Neural cell (in vitro differentiated cells): ENCODE measurements at regions not wholly inside any gene's neighbourhood (a gene's known extent, or its start where the extent isn't known, plus 50 kb on each side); places are given as distances from the start of the nearest gene placed in this dataset.

Experiments used
- H2AFZ ChIP-seq: fragments of 200-600, 300-800 bp; sonication (generic), shearing (Covaris generic); 2 replicates; pipeline ENCODE4 v1.6.0; 2014; ENCODE audit warnings: low read depth, mild to moderate bottlenecking, antibody characterized with exemption, low read length, moderate library complexity
- H3F3A ChIP-seq: fragments of 200-600 bp; shearing (Covaris generic); 2 replicates; pipeline ENCODE4 v1.6.1; 2016; ENCODE audit warnings: mild to moderate bottlenecking, moderate library complexity, mixed read lengths, antibody characterized with exemption, low read length; ENCODE audit not compliant: insufficient read depth, poor library complexity, severe bottlenecking
- H3K27ac ChIP-seq: fragments of 200-600, 300-800 bp; sonication (generic), shearing (Covaris generic); 2 replicates; pipeline ENCODE4 v1.5.1; 2014; ENCODE audit warnings: mild to moderate bottlenecking, low read length, moderate library complexity
- H3K27me3 ChIP-seq: fragments of 300-800, 200-600 bp; sonication (generic), shearing (Covaris generic); 2 replicates; pipeline ENCODE4 v1.6.0; 2014; ENCODE audit warnings: mild to moderate bottlenecking, low read depth, low read length, moderate library complexity; ENCODE audit not compliant: insufficient read depth
- H3K36me3 ChIP-seq: fragments of 300-800, 200-600 bp; sonication (generic), shearing (Covaris generic); 2 replicates; pipeline ENCODE4 v1.5.1; 2014; ENCODE audit warnings: mild to moderate bottlenecking, antibody characterized with exemption, low read length, moderate library complexity; ENCODE audit not compliant: insufficient read depth
- H3K4me2 ChIP-seq: fragments of 300-800, 200-600 bp; sonication (generic), shearing (Covaris generic); 2 replicates; pipeline ENCODE4 v1.6.0; 2014; ENCODE audit warnings: mild to moderate bottlenecking, low read length
- H3K4me3 ChIP-seq: fragments of 300-800, 200-600 bp; sonication (generic), shearing (Covaris generic); 2 replicates; pipeline ENCODE4 v1.5.1; 2014; ENCODE audit warnings: mild to moderate bottlenecking, low read length, moderate library complexity
- H3K79me2 ChIP-seq: fragments of 200-600 bp; shearing (Covaris generic); replicated peaks from 2 replicates; pipeline ENCODE4 v1.6.0; 2014; ENCODE audit warnings: mild to moderate bottlenecking, low read length, moderate library complexity; ENCODE audit not compliant: insufficient read depth
- H3K9ac ChIP-seq: fragments of 300-800, 200-600 bp; sonication (generic), shearing (Covaris generic); 2 replicates; pipeline ENCODE4 v1.6.1; 2016; ENCODE audit warnings: mild to moderate bottlenecking, low read length, mixed read lengths
- H3K9me2 ChIP-seq: fragments of 200-600 bp; shearing (Covaris generic); 2 replicates; pipeline ENCODE4 v1.6.1; 2016; ENCODE audit warnings: mild to moderate bottlenecking, low read length, mixed read lengths; ENCODE audit not compliant: insufficient read depth
- H3K9me3 ChIP-seq: fragments of 200-600, 300-800 bp; sonication (generic), shearing (Covaris generic); 2 replicates; pipeline ENCODE4 v1.6.1; 2016; ENCODE audit warnings: mild to moderate bottlenecking, mixed run types, low read length, moderate library complexity, mixed read lengths
- H4K20me1 ChIP-seq: fragments of 200-600 bp; shearing (Covaris generic); 2 replicates; pipeline ENCODE4 v1.6.1; 2016; ENCODE audit warnings: mild to moderate bottlenecking, mixed run types; ENCODE audit not compliant: insufficient read depth
- EP300 ChIP-seq: fragments of 450-650 bp; conservative IDR thresholded peaks from 2 replicates; pipeline ENCODE4 v1.6.1; 2014; ENCODE audit warnings: antibody characterized with exemption, mild to moderate bottlenecking, moderate library complexity; ENCODE audit not compliant: poor library complexity, severe bottlenecking
- EZH2 ChIP-seq: fragments of 200-600, 300-800 bp; shearing (Covaris generic), sonication (generic); IDR thresholded peaks from 2 replicates; pipeline ENCODE4 v1.6.1; 2014; ENCODE audit warnings: antibody characterized with exemption, low read length, borderline replicate concordance, mild to moderate bottlenecking; ENCODE audit not compliant: insufficient read depth, poor library complexity, severe bottlenecking
- MXI1 ChIP-seq: fragments of 450-650 bp; conservative IDR thresholded peaks from 2 replicates; pipeline ENCODE4 v1.6.1; 2014; ENCODE audit warnings: antibody characterized with exemption, mild to moderate bottlenecking; ENCODE audit not compliant: poor library complexity, severe bottlenecking
- POLR2AphosphoS5 ChIP-seq: IDR thresholded peaks from 2 replicates; pipeline ENCODE4 v1.6.1; 2012
- RAD21 ChIP-seq: fragments of 450-650 bp; conservative IDR thresholded peaks from 2 replicates; pipeline ENCODE4 v1.6.1; 2014; ENCODE audit warnings: antibody characterized with exemption, mild to moderate bottlenecking, moderate library complexity
- TAF1 ChIP-seq: IDR thresholded peaks from 2 replicates; pipeline ENCODE4 v1.6.1; 2012; ENCODE audit warnings: low read depth
- TF ChIP-seq, protein P1 (sequence below): IDR thresholded peaks from 2 replicates; pipeline ENCODE4 v1.6.1; 2012; ENCODE audit warnings: borderline replicate concordance
- TF ChIP-seq, protein P2 (sequence below): fragments of 450-650 bp; IDR thresholded peaks from 2 replicates; pipeline ENCODE4 v1.5.1; 2014; ENCODE audit warnings: antibody characterized with exemption, mild to moderate bottlenecking, moderate library complexity; ENCODE audit not compliant: poor library complexity, severe bottlenecking

DNA sequence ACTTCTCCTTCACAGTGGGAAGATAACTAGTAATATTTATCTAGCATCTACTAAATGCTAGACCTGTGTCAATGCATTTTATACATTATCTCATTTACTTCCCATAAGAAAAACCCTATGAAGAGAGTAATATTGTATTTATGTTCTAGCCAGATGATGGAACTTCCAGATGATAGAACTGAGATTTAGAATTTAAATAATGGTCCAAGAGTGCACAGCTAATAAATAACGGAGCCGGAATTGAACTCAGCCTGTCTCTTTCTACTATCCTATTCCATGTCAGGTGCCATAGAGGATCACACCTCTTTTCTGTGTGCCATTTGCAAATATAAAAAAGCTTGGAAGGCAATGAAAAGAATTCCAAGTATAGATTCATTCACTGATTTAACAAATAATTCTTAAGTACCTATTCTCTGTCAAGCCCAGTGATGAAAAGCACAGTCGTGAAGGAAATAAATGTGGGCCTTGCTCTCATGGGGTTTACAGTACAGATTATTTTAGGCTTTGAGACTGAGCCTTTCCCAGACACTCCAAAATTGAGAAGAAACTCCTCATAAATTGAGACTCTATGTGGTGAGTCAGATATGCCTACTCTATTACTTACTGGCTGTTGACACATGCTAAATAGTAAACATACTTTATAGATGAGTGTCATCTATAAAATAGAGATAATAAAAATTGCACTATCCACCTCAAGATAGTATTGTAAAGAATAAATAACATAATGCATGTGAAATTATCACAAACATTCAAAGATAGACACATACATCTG, 378.0 kb upstream of the PRMT6 start:
- no peak overlapping the region for H3K4me2 ChIP-seq
- no peaks in the 10 kb centered on the region for H3K27me3 ChIP-seq
- H3K9ac ChIP-seq, result no peak overlapping the region
- TF ChIP-seq POLR2AphosphoS5 (no peak), EZH2 (no peak), TAF1 (no peak), RAD21 (no peak), MXI1 (no peak)
- TF ChIP-seq, protein P1, sequence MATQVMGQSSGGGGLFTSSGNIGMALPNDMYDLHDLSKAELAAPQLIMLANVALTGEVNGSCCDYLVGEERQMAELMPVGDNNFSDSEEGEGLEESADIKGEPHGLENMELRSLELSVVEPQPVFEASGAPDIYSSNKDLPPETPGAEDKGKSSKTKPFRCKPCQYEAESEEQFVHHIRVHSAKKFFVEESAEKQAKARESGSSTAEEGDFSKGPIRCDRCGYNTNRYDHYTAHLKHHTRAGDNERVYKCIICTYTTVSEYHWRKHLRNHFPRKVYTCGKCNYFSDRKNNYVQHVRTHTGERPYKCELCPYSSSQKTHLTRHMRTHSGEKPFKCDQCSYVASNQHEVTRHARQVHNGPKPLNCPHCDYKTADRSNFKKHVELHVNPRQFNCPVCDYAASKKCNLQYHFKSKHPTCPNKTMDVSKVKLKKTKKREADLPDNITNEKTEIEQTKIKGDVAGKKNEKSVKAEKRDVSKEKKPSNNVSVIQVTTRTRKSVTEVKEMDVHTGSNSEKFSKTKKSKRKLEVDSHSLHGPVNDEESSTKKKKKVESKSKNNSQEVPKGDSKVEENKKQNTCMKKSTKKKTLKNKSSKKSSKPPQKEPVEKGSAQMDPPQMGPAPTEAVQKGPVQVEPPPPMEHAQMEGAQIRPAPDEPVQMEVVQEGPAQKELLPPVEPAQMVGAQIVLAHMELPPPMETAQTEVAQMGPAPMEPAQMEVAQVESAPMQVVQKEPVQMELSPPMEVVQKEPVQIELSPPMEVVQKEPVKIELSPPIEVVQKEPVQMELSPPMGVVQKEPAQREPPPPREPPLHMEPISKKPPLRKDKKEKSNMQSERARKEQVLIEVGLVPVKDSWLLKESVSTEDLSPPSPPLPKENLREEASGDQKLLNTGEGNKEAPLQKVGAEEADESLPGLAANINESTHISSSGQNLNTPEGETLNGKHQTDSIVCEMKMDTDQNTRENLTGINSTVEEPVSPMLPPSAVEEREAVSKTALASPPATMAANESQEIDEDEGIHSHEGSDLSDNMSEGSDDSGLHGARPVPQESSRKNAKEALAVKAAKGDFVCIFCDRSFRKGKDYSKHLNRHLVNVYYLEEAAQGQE, result no peak
- no peaks in the 10 kb centered on the region for H3K9me3 ChIP-seq
- no peak overlapping the region for H3K27ac ChIP-seq
- H2AFZ ChIP-seq, result no peak overlapping the region
- no peaks in the 10 kb centered on the region for H4K20me1 ChIP-seq
- no peaks in the 10 kb centered on the region for H3K79me2 ChIP-seq
- no peaks in the 10 kb centered on the region for H3K9me2 ChIP-seq
- no peaks in the 10 kb centered on the region for H3K36me3 ChIP-seq
- H3F3A ChIP-seq, result no peaks in the 10 kb centered on the region
- H3K4me3 ChIP-seq, result no peak overlapping the region

DNA sequence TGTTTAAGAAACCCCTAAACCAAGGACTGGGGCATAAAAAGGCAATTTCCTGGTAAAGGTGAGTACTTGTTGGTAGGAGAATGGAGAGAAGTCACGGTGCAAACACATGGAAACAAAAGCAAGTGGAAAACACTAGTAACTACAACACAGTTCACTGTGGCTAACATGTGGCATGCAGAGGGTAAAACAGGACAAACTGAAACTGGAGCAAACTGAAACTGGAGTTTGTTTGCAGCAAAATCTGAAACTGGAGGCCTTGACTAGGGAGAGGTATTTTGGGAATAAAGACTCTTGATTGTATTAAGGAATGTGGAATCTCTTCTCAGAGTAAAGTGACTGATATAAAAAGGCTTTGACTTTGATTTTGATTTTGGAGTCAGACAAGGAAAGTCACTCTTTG, 376.3 kb upstream of the PRMT6 start:
- no peak overlapping the region for H2AFZ ChIP-seq
- no peaks in the 10 kb centered on the region for H3K9me2 ChIP-seq
- TF ChIP-seq EZH2 (no peak), EP300 (no peak), TAF1 (no peak)
- TF ChIP-seq, protein P2, sequence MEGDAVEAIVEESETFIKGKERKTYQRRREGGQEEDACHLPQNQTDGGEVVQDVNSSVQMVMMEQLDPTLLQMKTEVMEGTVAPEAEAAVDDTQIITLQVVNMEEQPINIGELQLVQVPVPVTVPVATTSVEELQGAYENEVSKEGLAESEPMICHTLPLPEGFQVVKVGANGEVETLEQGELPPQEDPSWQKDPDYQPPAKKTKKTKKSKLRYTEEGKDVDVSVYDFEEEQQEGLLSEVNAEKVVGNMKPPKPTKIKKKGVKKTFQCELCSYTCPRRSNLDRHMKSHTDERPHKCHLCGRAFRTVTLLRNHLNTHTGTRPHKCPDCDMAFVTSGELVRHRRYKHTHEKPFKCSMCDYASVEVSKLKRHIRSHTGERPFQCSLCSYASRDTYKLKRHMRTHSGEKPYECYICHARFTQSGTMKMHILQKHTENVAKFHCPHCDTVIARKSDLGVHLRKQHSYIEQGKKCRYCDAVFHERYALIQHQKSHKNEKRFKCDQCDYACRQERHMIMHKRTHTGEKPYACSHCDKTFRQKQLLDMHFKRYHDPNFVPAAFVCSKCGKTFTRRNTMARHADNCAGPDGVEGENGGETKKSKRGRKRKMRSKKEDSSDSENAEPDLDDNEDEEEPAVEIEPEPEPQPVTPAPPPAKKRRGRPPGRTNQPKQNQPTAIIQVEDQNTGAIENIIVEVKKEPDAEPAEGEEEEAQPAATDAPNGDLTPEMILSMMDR, result no peak
- TF ChIP-seq, protein P1, result no peak
- H3K4me2 ChIP-seq, result no peak overlapping the region
- H3K4me3 ChIP-seq, result no peak overlapping the region
- H3K79me2 ChIP-seq, result no peaks in the 10 kb centered on the region
- no peaks in the 10 kb centered on the region for H3K36me3 ChIP-seq
- H3K27me3 ChIP-seq, result no peaks in the 10 kb centered on the region
- H3K9me3 ChIP-seq, result no peaks in the 10 kb centered on the region
- H3K27ac ChIP-seq, result no peak overlapping the region
- no peaks in the 10 kb centered on the region for H4K20me1 ChIP-seq
- no peak overlapping the region for H3K9ac ChIP-seq
- H3F3A ChIP-seq, result no peaks in the 10 kb centered on the region
